NB4 (cell line): ENCODE measurements at regions not wholly inside any gene's neighbourhood (a gene's known extent, or its start where the extent isn't known, plus 50 kb on each side); places are given as distances from the start of the nearest gene placed in this dataset.
"Not testable (repeated sequence)": the region's sequence is repeated elsewhere in the genome, so short reads cannot be mapped to it uniquely, and the experiment has no call there.

ENCODE experiments used
- DNase-seq: peaks from one replicate; pipeline ENCODE4 v3.0.0; 2010; ENCODE audit warnings: low read depth
- H3K4me3 ChIP-seq: one replicate; pipeline ENCODE4 v1.5.1; 2011; ENCODE audit warnings: mild to moderate bottlenecking, low read depth, low read length, moderate library complexity
- MYC ChIP-seq: IDR thresholded peaks from 2 replicates; pipeline ENCODE4 v1.6.1; 2011; ENCODE audit warnings: low read depth, low read length
- POLR2A ChIP-seq: IDR thresholded peaks from 2 replicates; pipeline ENCODE4 v1.6.1; 2011; ENCODE audit warnings: mild to moderate bottlenecking; ENCODE audit not compliant: insufficient read length; ENCODE audit errors: extremely low read depth
- TF ChIP-seq, protein P1 (sequence below): IDR thresholded peaks from 2 replicates; pipeline ENCODE4 v1.6.1; 2011; ENCODE audit warnings: low read depth, low read length
- TF ChIP-seq, protein P2 (sequence below): IDR thresholded peaks from one replicate; pipeline ENCODE4 v1.5.1; 2012; ENCODE audit warnings: low read depth, low read length

DNA sequence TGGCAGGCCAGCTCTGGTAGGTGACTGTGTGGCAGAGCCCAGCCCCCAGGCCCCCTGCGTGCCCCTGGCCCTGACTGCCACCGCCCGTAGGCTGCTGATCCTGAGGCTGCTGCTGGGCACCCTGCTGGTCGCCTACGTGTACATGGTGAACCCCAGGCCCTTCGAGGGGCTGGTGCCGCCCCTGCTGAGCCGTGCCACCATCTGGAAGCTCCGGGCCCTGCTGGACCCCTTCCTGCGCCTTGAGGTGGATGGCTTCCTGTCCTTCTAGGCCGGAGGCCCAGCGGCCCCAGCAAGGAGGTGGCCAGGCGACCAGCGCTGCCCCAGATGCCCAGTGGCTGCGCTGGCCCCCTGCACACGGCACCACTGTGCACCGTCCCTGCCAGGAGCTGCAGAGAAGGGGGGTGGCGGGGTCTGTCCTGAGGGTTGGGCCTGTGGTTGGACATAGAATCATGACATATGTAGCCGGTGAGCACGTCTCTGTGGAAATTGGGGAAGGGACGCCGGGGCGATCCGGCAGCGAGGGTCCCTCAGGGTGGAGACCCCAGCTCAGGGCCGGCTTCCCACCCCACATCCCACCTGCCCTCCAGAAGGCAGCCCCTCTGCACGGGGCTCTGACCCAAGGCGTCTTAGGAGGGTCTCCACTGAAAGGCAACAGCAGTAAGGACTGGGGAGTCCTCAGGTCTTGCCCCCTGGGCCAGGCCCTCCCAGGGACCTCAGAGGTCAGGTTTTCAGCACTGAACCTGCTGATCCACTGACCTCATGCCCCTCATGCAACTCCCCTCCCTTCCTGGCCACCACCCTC lies 185.4 kb downstream of the IGLL1 start:
- no peak overlapping the region for H3K4me3 ChIP-seq
- no peak for DNase-seq
- TF ChIP-seq MYC (no peak), POLR2A (no peak)
- TF ChIP-seq, protein P1, sequence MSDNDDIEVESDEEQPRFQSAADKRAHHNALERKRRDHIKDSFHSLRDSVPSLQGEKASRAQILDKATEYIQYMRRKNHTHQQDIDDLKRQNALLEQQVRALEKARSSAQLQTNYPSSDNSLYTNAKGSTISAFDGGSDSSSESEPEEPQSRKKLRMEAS = no peak
- TF ChIP-seq, protein P2, sequence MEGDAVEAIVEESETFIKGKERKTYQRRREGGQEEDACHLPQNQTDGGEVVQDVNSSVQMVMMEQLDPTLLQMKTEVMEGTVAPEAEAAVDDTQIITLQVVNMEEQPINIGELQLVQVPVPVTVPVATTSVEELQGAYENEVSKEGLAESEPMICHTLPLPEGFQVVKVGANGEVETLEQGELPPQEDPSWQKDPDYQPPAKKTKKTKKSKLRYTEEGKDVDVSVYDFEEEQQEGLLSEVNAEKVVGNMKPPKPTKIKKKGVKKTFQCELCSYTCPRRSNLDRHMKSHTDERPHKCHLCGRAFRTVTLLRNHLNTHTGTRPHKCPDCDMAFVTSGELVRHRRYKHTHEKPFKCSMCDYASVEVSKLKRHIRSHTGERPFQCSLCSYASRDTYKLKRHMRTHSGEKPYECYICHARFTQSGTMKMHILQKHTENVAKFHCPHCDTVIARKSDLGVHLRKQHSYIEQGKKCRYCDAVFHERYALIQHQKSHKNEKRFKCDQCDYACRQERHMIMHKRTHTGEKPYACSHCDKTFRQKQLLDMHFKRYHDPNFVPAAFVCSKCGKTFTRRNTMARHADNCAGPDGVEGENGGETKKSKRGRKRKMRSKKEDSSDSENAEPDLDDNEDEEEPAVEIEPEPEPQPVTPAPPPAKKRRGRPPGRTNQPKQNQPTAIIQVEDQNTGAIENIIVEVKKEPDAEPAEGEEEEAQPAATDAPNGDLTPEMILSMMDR = no peak

DNA sequence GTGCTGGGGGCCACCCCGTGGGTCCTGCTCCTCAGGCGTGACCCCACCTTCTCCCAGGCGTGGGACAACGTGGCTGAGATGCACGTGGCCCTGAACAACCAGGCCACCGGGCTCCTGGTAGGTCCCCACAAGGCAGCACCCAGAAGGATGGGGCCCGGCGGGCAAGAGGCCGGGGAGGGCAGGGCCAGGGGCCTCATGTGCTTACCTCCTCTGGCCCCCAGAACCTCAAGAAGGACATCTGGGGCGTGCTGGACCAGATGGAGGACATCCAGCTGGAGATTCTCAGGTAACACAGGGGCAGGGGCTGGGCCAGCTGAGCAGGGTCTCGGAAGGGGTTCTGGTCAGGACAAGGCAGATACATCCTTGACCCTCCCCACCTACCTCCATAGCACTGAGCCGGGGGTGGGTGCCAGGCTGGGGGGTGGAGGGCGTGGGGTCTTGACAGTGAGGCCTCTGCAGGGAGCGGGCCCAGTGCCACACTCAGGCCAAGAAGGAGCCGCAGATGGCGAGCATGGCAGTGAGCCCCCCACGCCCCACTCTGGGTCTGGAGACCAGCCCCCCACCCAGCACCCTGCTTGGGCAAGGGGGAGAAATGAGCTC lies 186.3 kb downstream of the IGLL1 start:
- no peak overlapping the region for H3K4me3 ChIP-seq
- TF ChIP-seq, protein P1 = no peak
- no peak for TF ChIP-seq POLR2A
- TF ChIP-seq, protein P2 = no peak
- no peak for DNase-seq

DNA sequence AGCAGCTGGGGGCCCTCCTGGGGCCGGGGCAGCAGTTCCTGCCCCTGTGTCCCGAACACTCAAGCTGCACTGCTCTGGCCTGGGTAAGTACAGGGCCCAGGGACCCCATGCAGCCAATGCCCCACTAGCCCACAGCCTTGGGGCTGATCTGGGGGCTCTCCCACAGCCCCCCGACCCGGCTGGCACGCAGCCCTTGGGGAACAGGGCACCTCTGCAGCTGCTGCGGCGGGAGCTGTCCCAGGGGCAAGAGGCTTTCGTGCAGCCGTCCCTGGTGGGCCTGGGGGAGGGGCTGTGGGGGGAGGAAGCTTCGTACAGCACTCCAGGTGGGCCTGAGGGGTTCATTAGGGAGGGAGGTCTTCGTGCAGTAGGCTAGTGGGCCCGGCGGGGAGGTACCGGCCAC lies 186.9 kb downstream of the IGLL1 start:
- H3K4me3 ChIP-seq, DNase-seq: not testable (repeated sequence)

DNA sequence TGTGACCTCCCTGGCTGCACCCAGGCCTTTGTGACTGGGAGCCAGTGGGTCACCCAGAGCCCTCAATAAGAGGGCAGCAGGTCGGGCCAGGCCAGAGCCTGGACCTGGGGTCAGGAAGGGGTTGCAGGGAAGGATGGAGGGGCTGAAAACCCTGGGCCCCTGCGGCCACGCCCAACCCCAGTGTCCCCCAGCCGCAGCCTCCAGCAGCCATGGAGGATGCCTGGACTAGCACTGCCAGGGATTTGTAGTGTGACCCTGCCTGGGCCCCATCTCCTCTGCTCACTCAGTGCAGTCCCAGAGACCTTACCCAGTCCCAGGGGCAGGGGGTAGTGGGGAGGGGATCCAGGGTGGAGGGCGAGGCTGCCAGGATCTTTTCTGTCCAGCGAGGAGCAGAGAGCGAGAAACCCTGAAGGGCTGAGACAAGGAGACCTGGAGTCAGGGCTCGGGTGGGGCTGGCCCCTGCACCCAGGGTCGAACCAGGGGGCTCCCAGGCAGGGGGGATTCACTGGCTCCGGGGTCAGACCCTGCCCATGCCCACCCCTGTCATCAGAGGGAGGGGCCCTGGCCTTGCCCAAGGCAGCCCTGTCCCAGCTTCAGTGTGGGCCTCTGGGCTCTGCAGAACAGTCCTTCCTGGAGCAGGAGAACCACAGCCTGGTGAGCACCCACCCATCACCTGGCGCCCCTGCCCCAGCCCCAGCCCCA lies 187.5 kb downstream of the IGLL1 start:
- DNase-seq = no peak
- TF ChIP-seq, protein P1 = no peak
- TF ChIP-seq POLR2A (no peak), MYC (no peak)
- TF ChIP-seq, protein P2 = no peak
- no peak overlapping the region for H3K4me3 ChIP-seq

DNA sequence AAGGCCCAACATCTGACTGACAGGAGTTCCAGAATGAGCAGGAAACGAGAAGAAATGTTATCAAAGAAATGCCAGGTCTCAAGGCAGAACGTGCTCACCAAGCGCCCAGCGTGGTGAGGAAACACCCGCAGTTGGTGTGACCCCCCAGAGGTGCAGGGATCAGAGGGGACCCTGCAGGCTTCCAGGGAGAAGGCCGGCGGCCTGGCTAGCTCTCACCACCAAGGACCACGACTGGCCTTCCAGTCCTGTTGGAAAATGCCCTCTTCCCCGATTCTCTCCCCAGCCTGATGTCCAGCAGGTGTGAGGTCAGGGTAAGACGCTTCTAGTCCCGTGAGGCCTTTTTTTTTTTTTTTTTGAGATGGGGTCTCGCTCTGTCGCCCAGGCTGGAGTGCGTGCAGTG lies 189.1 kb downstream of the IGLL1 start:
- DNase-seq = no peak
- H3K4me3 ChIP-seq = no peak overlapping the region
- TF ChIP-seq, protein P1 = no peak
- TF ChIP-seq POLR2A (no peak), MYC (no peak)
- TF ChIP-seq, protein P2 = no peak

DNA sequence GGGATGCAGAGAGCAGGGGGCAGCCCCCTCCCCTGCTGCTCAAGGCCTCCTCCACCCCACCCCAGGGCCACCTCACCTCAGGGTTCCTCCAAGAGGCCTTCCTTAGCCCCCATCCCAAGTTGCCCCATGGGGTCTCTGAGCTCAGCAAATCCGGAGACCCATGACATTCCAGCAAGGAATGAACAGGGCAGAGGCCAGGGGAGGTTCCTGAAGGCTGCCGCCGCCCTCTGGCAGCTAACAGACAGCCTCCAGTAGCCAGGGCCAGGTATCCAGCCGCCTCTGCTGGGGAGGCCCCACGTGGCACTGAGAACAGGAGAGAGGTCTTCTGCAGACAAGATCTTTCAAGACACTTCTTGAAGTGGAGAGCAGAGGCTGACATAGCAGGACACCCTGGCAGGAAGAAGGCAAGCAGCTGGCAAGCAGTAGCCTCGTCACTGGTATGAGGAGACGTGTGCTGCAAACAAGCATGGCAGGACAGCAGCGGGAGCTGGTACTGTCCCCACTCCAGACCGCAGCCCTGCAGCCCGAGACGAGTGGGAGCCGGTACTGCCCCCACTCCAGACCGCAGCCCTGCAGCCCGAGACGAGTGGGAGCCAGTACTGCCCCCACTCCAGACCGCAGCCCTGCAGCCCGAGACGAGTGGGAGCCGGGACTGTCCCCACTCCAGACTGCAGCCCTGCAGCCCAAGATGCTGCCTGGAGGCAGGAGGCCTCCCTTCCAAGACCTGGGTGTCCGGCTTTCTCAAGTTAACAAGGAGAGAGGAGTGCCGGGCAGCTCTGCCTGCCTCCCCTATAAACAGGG lies 190.6 kb downstream of the IGLL1 start:
- no peak for DNase-seq
- H3K4me3 ChIP-seq = no peak overlapping the region
- TF ChIP-seq, protein P2 = no peak
- TF ChIP-seq, protein P1 = no peak
- TF ChIP-seq MYC (no peak), POLR2A (no peak)
